Astrocyte (in vitro differentiated cells and primary cell): ENCODE measurements at regions not wholly inside any gene's neighbourhood (a gene's known extent, or its start where the extent isn't known, plus 50 kb on each side); places are given as distances from the start of the nearest gene placed in this dataset.

Source experiments
- DNase-seq: peaks from one replicate; pipeline ENCODE4 v3.0.0-alpha.2; 2010; ENCODE audit warnings: low read depth
- FAIRE-seq: peaks from 2 replicates; lab custom pipeline; 2011; peaks lifted over from hg19 to GRCh38; lab: Jason Lieb, UNC
- H2AFZ ChIP-seq: 2 replicates; pipeline ENCODE4 v1.6.0; 2012; ENCODE audit warnings: low read depth, low read length, inconsistent platforms
- H3K27ac ChIP-seq: 2 replicates; pipeline ENCODE4 v1.5.1; 2011; ENCODE audit warnings: low read depth, low read length, inconsistent platforms
- H3K27me3 ChIP-seq: 2 replicates; pipeline ENCODE4 v1.6.0; 2011; ENCODE audit warnings: low read length, inconsistent platforms; ENCODE audit not compliant: insufficient read depth
- H3K36me3 ChIP-seq: 2 replicates; pipeline ENCODE4 v1.5.1; 2011; ENCODE audit warnings: low read length, inconsistent platforms; ENCODE audit not compliant: insufficient read depth
- H3K4me1 ChIP-seq: 2 replicates; pipeline ENCODE4 v1.5.1; 2011; ENCODE audit warnings: low read length, inconsistent platforms; ENCODE audit not compliant: insufficient read depth
- H3K4me2 ChIP-seq: 2 replicates; pipeline ENCODE4 v1.6.0; 2012; ENCODE audit warnings: low read length, inconsistent platforms
- H3K4me3 ChIP-seq: 2 replicates; pipeline ENCODE4 v1.5.1; 2011; ENCODE audit warnings: low read depth, mild to moderate bottlenecking, low read length, inconsistent platforms; ENCODE audit not compliant: insufficient read depth
- H3K79me2 ChIP-seq: 2 replicates; pipeline ENCODE4 v1.6.0; 2012; ENCODE audit warnings: mild to moderate bottlenecking, low read length, inconsistent platforms; ENCODE audit not compliant: insufficient read depth
- H3K9ac ChIP-seq: 2 replicates; pipeline ENCODE4 v1.6.0; 2012; ENCODE audit warnings: mild to moderate bottlenecking, low read length, inconsistent platforms
- H3K9me3 ChIP-seq: 2 replicates; pipeline ENCODE4 v1.5.1; 2012; ENCODE audit warnings: low read depth, mild to moderate bottlenecking, low read length, inconsistent platforms; ENCODE audit not compliant: insufficient read depth
- H4K20me1 ChIP-seq: 2 replicates; pipeline ENCODE4 v1.6.0; 2012; ENCODE audit warnings: low read length, inconsistent platforms; ENCODE audit not compliant: insufficient read depth
- H3K27ac Mint-ChIP-seq: one replicate; pipeline ENCODE4 v1.8.0; 2021; ENCODE audit warnings: mild to moderate bottlenecking, mixed read lengths; ENCODE audit not compliant: unreplicated experiment
- H3K27me3 Mint-ChIP-seq: one replicate; pipeline ENCODE4 v1.8.0; 2021; ENCODE audit warnings: low read depth, mixed read lengths; ENCODE audit not compliant: unreplicated experiment
- H3K36me3 Mint-ChIP-seq: one replicate; pipeline ENCODE4 v1.8.0; 2021; ENCODE audit warnings: low read depth, mixed read lengths; ENCODE audit not compliant: unreplicated experiment
- H3K4me1 Mint-ChIP-seq: one replicate; pipeline ENCODE4 v1.8.0; 2021; ENCODE audit warnings: low read depth, mixed read lengths; ENCODE audit not compliant: unreplicated experiment
- H3K4me3 Mint-ChIP-seq: one replicate; pipeline ENCODE4 v1.8.0; 2021; ENCODE audit warnings: mild to moderate bottlenecking, moderate library complexity, mixed read lengths; ENCODE audit not compliant: unreplicated experiment
- H3K9me3 Mint-ChIP-seq: one replicate; pipeline ENCODE4 v1.8.0; 2021; ENCODE audit warnings: mild to moderate bottlenecking, mixed read lengths; ENCODE audit not compliant: unreplicated experiment
- CTCF ChIP-seq: IDR thresholded peaks from 2 replicates; pipeline ENCODE4 v1.5.1; 2011; ENCODE audit warnings: low read depth, mild to moderate bottlenecking, inconsistent platforms, low read length, moderate library complexity; ENCODE audit not compliant: insufficient read depth
- EZH2 ChIP-seq: IDR thresholded peaks from 2 replicates; pipeline ENCODE4 v1.6.1; 2012; ENCODE audit warnings: mild to moderate bottlenecking, low read length, inconsistent platforms; ENCODE audit not compliant: insufficient read depth

GRCh38 chr10:53432035-53432434, 659.5 kb upstream of the MBL2 start:
- no peak overlapping the region for H3K27ac ChIP-seq
- H3K36me3 Mint-ChIP-seq, result no peaks in the 10 kb centered on the region
- H4K20me1 ChIP-seq, result no peaks in the 10 kb centered on the region
- no peaks in the 10 kb centered on the region for H3K9me3 Mint-ChIP-seq
- no peak for FAIRE-seq
- no peak overlapping the region for H2AFZ ChIP-seq
- H3K4me3 Mint-ChIP-seq, result no peak overlapping the region
- H3K79me2 ChIP-seq, result no peaks in the 10 kb centered on the region
- H3K4me1 Mint-ChIP-seq, result peaks cover 2% of the 10 kb centered on the region
- H3K4me1 ChIP-seq, result no peaks in the 10 kb centered on the region
- no peak overlapping the region for H3K27ac Mint-ChIP-seq
- no peak for DNase-seq
- no peak overlapping the region for H3K4me3 ChIP-seq
- H3K4me2 ChIP-seq, result no peak overlapping the region
- no peaks in the 10 kb centered on the region for H3K27me3 ChIP-seq
- H3K36me3 ChIP-seq, result no peaks in the 10 kb centered on the region
- no peak for TF ChIP-seq CTCF
- no peak for TF ChIP-seq EZH2
- H3K27me3 Mint-ChIP-seq, result no peaks in the 10 kb centered on the region
- H3K9me3 ChIP-seq, result no peaks in the 10 kb centered on the region
- no peak overlapping the region for H3K9ac ChIP-seq

- TF ChIP-seq EZH2, result no peak
Observed at GRCh38 chr10:53430974-53431373, 658.4 kb upstream of the MBL2 start.

GRCh38 chr10:53430127-53430891, 657.7 kb upstream of the MBL2 start:
- Mint-ChIP-seq H3K9me3 (no peaks in the 10 kb centered on the region), H3K27ac (no peak overlapping the region), H3K4me3 (no peak overlapping the region), H3K36me3 (no peaks in the 10 kb centered on the region), H3K27me3 (no peaks in the 10 kb centered on the region), H3K4me1 (peaks cover 2% of the 10 kb centered on the region)
- H3K9ac ChIP-seq, result no peak overlapping the region
- no peak overlapping the region for H3K4me3 ChIP-seq
- H3K27me3 ChIP-seq, result no peaks in the 10 kb centered on the region
- no peak overlapping the region for H2AFZ ChIP-seq
- no peaks in the 10 kb centered on the region for H3K4me1 ChIP-seq
- FAIRE-seq, result no peak
- no peaks in the 10 kb centered on the region for H3K79me2 ChIP-seq
- H3K4me2 ChIP-seq, result no peak overlapping the region
- H3K36me3 ChIP-seq, result no peaks in the 10 kb centered on the region
- no peak overlapping the region for H3K27ac ChIP-seq
- TF ChIP-seq CTCF, result no peak
- TF ChIP-seq EZH2, result no peak
- no peaks in the 10 kb centered on the region for H4K20me1 ChIP-seq
- no peaks in the 10 kb centered on the region for H3K9me3 ChIP-seq
- DNase-seq, result no peak

More at GRCh38 chr10:53430974-53431373, 658.4 kb upstream of the MBL2 start:
- no peaks in the 10 kb centered on the region for H3K27me3 Mint-ChIP-seq
- H3K4me2 ChIP-seq, result no peak overlapping the region
- no peaks in the 10 kb centered on the region for H3K4me1 ChIP-seq
- H2AFZ ChIP-seq, result no peak overlapping the region
- H3K79me2 ChIP-seq, result no peaks in the 10 kb centered on the region
- H3K9ac ChIP-seq, result no peak overlapping the region
- H4K20me1 ChIP-seq, result no peaks in the 10 kb centered on the region
- no peaks in the 10 kb centered on the region for H3K9me3 Mint-ChIP-seq
- H3K9me3 ChIP-seq, result no peaks in the 10 kb centered on the region
- no peaks in the 10 kb centered on the region for H3K36me3 ChIP-seq
- no peak overlapping the region for H3K4me3 Mint-ChIP-seq
- H3K4me3 ChIP-seq, result no peak overlapping the region
- FAIRE-seq (no peak), DNase-seq (no peak)
- H3K36me3 Mint-ChIP-seq, result no peaks in the 10 kb centered on the region
- H3K27ac ChIP-seq, result no peak overlapping the region
- H3K27me3 ChIP-seq, result no peaks in the 10 kb centered on the region
- no peak overlapping the region for H3K27ac Mint-ChIP-seq
- H3K4me1 Mint-ChIP-seq, result peaks cover 2% of the 10 kb centered on the region
